ENCODE measurements at regions not wholly inside any gene's neighbourhood (a gene's known extent, or its start where the extent isn't known, plus 50 kb on each side); places are given as distances from the start of the nearest gene placed in this dataset.

GRCh38 chr2:36088716-36089328 is 266.8 kb upstream of the CRIM1 start:
- no peak overlapping the region for H3K4me3 ChIP-seq
- no peaks in the 10 kb centered on the region for H3K36me3 ChIP-seq (ENCODE audit: control insufficient read depth in 4 of 4, insufficient read depth in 4 of 4, low read length in 4 of 4)
- TF ChIP-seq, protein P1, sequence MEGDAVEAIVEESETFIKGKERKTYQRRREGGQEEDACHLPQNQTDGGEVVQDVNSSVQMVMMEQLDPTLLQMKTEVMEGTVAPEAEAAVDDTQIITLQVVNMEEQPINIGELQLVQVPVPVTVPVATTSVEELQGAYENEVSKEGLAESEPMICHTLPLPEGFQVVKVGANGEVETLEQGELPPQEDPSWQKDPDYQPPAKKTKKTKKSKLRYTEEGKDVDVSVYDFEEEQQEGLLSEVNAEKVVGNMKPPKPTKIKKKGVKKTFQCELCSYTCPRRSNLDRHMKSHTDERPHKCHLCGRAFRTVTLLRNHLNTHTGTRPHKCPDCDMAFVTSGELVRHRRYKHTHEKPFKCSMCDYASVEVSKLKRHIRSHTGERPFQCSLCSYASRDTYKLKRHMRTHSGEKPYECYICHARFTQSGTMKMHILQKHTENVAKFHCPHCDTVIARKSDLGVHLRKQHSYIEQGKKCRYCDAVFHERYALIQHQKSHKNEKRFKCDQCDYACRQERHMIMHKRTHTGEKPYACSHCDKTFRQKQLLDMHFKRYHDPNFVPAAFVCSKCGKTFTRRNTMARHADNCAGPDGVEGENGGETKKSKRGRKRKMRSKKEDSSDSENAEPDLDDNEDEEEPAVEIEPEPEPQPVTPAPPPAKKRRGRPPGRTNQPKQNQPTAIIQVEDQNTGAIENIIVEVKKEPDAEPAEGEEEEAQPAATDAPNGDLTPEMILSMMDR (IDR thresholded peaks at IDR 0.05; ENCODE audit: control extremely low read depth, extremely low read depth), result no peak
- ATAC-seq (ENCODE audit: insufficient read depth, low FRiP score), result no peak
- no peaks in the 10 kb centered on the region for H3K27me3 ChIP-seq (ENCODE audit: control insufficient read depth in 3 of 3, insufficient read depth in 3 of 3, low read length in 2 of 3)
- H3K27ac ChIP-seq (ENCODE audit: low read depth in 1 of 2, low read length in 1 of 2), result no peak overlapping the region
- peaks cover 0 to 10% (median 0%) of the 10 kb centered on the region in 4 donors for H3K9me3 ChIP-seq (ENCODE audit: control insufficient read depth in 4 of 4, insufficient read depth in 3 of 4, low read length in 3 of 4)
- 83 to 86% methylated on average over 4 of the region's 4 CpGs for WGBS, 2 donors
- DNase-seq, result no peak
- H3K4me1 ChIP-seq (ENCODE audit: control insufficient read depth in 5 of 5, insufficient read depth in 5 of 5, low read length in 5 of 5), result no peaks in the 10 kb centered on the region
- no peak overlapping the region for H3K9ac ChIP-seq (ENCODE audit: insufficient read depth in 1 of 2, low read length in 2 of 2)

DNA sequence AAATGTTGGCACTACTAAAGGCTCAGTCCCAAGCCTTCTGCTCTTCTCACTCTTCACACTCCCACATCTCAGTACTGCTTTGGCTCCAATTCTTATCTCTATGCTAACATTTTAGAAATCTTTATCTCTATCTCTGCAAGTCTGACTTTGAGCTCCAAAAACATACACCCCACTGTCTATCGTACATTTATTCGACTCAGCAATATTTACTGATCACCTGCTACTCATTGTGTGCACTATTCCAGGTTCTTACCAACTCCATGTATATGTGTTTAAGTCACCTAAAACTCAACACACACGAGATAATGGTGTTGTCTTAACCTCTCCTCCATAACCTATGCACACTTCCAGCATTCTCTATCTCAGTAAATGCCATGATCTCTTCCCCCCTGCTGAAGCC is 268.2 kb upstream of the CRIM1 start:
- no peaks in the 10 kb centered on the region for H3K4me1 ChIP-seq (ENCODE audit: control insufficient read depth in 5 of 5, insufficient read depth in 5 of 5, low read length in 5 of 5)
- H3K9me3 ChIP-seq (ENCODE audit: control insufficient read depth in 4 of 4, insufficient read depth in 3 of 4, low read length in 3 of 4), result peaks cover 0 to 8% (median 0%) of the 10 kb centered on the region in 4 donors
- no peak overlapping the region for H3K27ac ChIP-seq (ENCODE audit: low read depth in 1 of 2, low read length in 1 of 2)
- H3K4me3 ChIP-seq, result no peak overlapping the region
- WGBS, 2 donors, result 53 to 69% methylated on average over 3 of the region's 3 CpGs
- DNase-seq (no peak), ATAC-seq (ENCODE audit: insufficient read depth, low FRiP score) (no peak)
- TF ChIP-seq, protein P1 (IDR thresholded peaks at IDR 0.05; ENCODE audit: control extremely low read depth, extremely low read depth), result no peak
- no peaks in the 10 kb centered on the region for H3K36me3 ChIP-seq (ENCODE audit: control insufficient read depth in 4 of 4, insufficient read depth in 4 of 4, low read length in 4 of 4)
- H3K27me3 ChIP-seq (ENCODE audit: control insufficient read depth in 3 of 3, insufficient read depth in 3 of 3, low read length in 2 of 3), result no peaks in the 10 kb centered on the region
- H3K9ac ChIP-seq (ENCODE audit: insufficient read depth in 1 of 2, low read length in 2 of 2), result no peak overlapping the region

- DNase-seq (peak in 1 of 3 donors; percentile 42), ATAC-seq (ENCODE audit: insufficient read depth, low FRiP score) (no peak)
- TF ChIP-seq, protein P1 (IDR thresholded peaks at IDR 0.05; ENCODE audit: control extremely low read depth, extremely low read depth), result no peak
- H3K9me3 ChIP-seq (ENCODE audit: control insufficient read depth in 4 of 4, insufficient read depth in 3 of 4, low read length in 3 of 4), result no peaks in the 10 kb centered on the region
- H3K27ac ChIP-seq (ENCODE audit: low read depth in 1 of 2, low read length in 1 of 2), result no peak overlapping the region
- no peak overlapping the region for H3K4me3 ChIP-seq
- H3K27me3 ChIP-seq (ENCODE audit: control insufficient read depth in 3 of 3, insufficient read depth in 3 of 3, low read length in 2 of 3), result no peaks in the 10 kb centered on the region
- H3K36me3 ChIP-seq (ENCODE audit: control insufficient read depth in 4 of 4, insufficient read depth in 4 of 4, low read length in 4 of 4), result no peaks in the 10 kb centered on the region
- no peaks in the 10 kb centered on the region for H3K4me1 ChIP-seq (ENCODE audit: control insufficient read depth in 5 of 5, insufficient read depth in 5 of 5, low read length in 5 of 5)
- H3K9ac ChIP-seq (ENCODE audit: insufficient read depth in 1 of 2, low read length in 2 of 2), result no peak overlapping the region
- WGBS, 2 donors, result 76 to 85% methylated on average over 1 of the region's 1 CpG
These were observed 275.8 kb upstream of the CRIM1 start for GRCh38 chr2:36079793-36080192.

DNA sequence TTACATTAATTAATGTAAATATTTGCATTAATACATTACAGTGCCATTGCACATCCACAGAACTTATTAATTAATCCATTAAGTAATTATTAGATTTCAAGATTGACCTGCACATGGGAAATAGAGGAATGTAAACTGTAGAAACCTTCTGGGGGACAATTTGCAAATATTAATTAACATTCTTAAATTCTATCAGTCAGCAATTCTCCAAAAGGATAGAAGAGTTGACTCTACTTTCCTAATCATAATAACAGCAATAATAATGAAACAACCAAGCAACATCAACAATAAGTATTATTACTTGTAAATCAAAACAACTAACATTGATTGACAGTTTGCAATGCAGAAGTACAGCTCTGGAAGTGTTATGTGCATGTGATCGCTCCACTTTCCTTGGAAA is 281.6 kb upstream of the CRIM1 start:
- no peaks in the 10 kb centered on the region for H3K4me1 ChIP-seq (ENCODE audit: control insufficient read depth in 5 of 5, insufficient read depth in 5 of 5, low read length in 5 of 5)
- no peak overlapping the region for H3K27ac ChIP-seq (ENCODE audit: low read depth in 1 of 2, low read length in 1 of 2)
- no peaks in the 10 kb centered on the region for H3K27me3 ChIP-seq (ENCODE audit: control insufficient read depth in 3 of 3, insufficient read depth in 3 of 3, low read length in 2 of 3)
- TF ChIP-seq, protein P1 (IDR thresholded peaks at IDR 0.05; ENCODE audit: control extremely low read depth, extremely low read depth), result no peak
- no peaks in the 10 kb centered on the region for H3K9me3 ChIP-seq (ENCODE audit: control insufficient read depth in 4 of 4, insufficient read depth in 3 of 4, low read length in 3 of 4)
- no peaks in the 10 kb centered on the region for H3K36me3 ChIP-seq (ENCODE audit: control insufficient read depth in 4 of 4, insufficient read depth in 4 of 4, low read length in 4 of 4)
- H3K4me3 ChIP-seq, result no peak overlapping the region
- WGBS, 2 donors, result 0% methylated on average over 1 of the region's 1 CpG
- no peak for DNase-seq
- H3K9ac ChIP-seq (ENCODE audit: insufficient read depth in 1 of 2, low read length in 2 of 2), result no peak overlapping the region
- no peak for ATAC-seq (ENCODE audit: insufficient read depth, low FRiP score)

Measured in lung (tissue), 11 donors.